ENCODE measurements at regions not wholly inside any gene's neighbourhood (a gene's known extent, or its start where the extent isn't known, plus 50 kb on each side); places are given as distances from the start of the nearest gene placed in this dataset.

GRCh38 chr16:27704252-27704651 is 154.3 kb downstream of the KATNIP start:
- intact Hi-C loops (cut with micrococcal nuclease; ENCODE audit: unreplicated experiment), result no loop called here
- Histone ChIP-seq H3K9me3 (ENCODE audit: insufficient read depth, low read depth) (no peaks in the 10 kb centered on the region), H3K4me2 (no peak overlapping the region), H3K36me3 (ENCODE audit: low read depth) (no peaks in the 10 kb centered on the region), H3K79me2 (ENCODE audit: low read depth) (no peaks in the 10 kb centered on the region), H3F3A (ENCODE audit: insufficient read depth, low read depth) (no peaks in the 10 kb centered on the region), H3K27me3 (ENCODE audit: insufficient read depth, low read depth) (no peaks in the 10 kb centered on the region), H3K9me2 (ENCODE audit: insufficient read depth) (no peaks in the 10 kb centered on the region), H3K27ac (no peak overlapping the region), H2AFZ (no peak overlapping the region), H4K20me1 (ENCODE audit: insufficient read depth) (no peaks in the 10 kb centered on the region), H3K4me3 (no peak overlapping the region), H3K4me1 (replicated peaks; ENCODE audit: insufficient read depth) (no peaks in the 10 kb centered on the region)
- no peak for DNase-seq
- BruUV-seq (replicated peaks), result no TSS peak
- ChIA-PET CTCF (interaction anchor here (0.7 kb wide), 1 partner anchor 92 kb away, joined by 13 read pairs; no protein-coding TSS in a partner anchor), POLR2A (ENCODE audit: unreplicated experiment) (no interaction called here)
- TF ChIP-seq EZH2 (IDR thresholded peaks at IDR 0.05; ENCODE audit: low read depth), result no peak
- no peak for TF ChIP-seq CTCF (conservative IDR thresholded peaks at IDR 0.05)

- H3K9me3 ChIP-seq (ENCODE audit: insufficient read depth, low read depth), result no peaks in the 10 kb centered on the region
- H3K27ac ChIP-seq, result no peak overlapping the region
- ChIA-PET POLR2A (ENCODE audit: unreplicated experiment) (no interaction called here), CTCF (no interaction called here)
- no TSS peak for BruUV-seq (replicated peaks)
- H2AFZ ChIP-seq, result no peak overlapping the region
- H3K9me2 ChIP-seq (ENCODE audit: insufficient read depth), result no peaks in the 10 kb centered on the region
- H3K27me3 ChIP-seq (ENCODE audit: insufficient read depth, low read depth), result no peaks in the 10 kb centered on the region
- no peaks in the 10 kb centered on the region for H3F3A ChIP-seq (ENCODE audit: insufficient read depth, low read depth)
- intact Hi-C loops (cut with micrococcal nuclease; ENCODE audit: unreplicated experiment), result no loop called here
- H3K4me1 ChIP-seq (replicated peaks; ENCODE audit: insufficient read depth), result no peaks in the 10 kb centered on the region
- TF ChIP-seq EZH2 (IDR thresholded peaks at IDR 0.05; ENCODE audit: low read depth) (no peak), CTCF (conservative IDR thresholded peaks at IDR 0.05) (no peak)
- H4K20me1 ChIP-seq (ENCODE audit: insufficient read depth), result no peaks in the 10 kb centered on the region
- H3K4me2 ChIP-seq, result no peak overlapping the region
- no peak overlapping the region for H3K4me3 ChIP-seq
- no peaks in the 10 kb centered on the region for H3K36me3 ChIP-seq (ENCODE audit: low read depth)
- H3K79me2 ChIP-seq (ENCODE audit: low read depth), result no peaks in the 10 kb centered on the region
- no peak for DNase-seq
Observed at GRCh38 chr16:27706156-27706865, 156.4 kb downstream of the KATNIP start.

- no peak overlapping the region for H2AFZ ChIP-seq
- H3K36me3 ChIP-seq (ENCODE audit: low read depth), result no peaks in the 10 kb centered on the region
- no peaks in the 10 kb centered on the region for H3F3A ChIP-seq (ENCODE audit: insufficient read depth, low read depth)
- no peaks in the 10 kb centered on the region for H3K27me3 ChIP-seq (ENCODE audit: insufficient read depth, low read depth)
- H3K9me3 ChIP-seq (ENCODE audit: insufficient read depth, low read depth), result no peaks in the 10 kb centered on the region
- H3K9me2 ChIP-seq (ENCODE audit: insufficient read depth), result no peaks in the 10 kb centered on the region
- TF ChIP-seq EZH2 (IDR thresholded peaks at IDR 0.05; ENCODE audit: low read depth), result no peak
- intact Hi-C loops (cut with micrococcal nuclease; ENCODE audit: unreplicated experiment), result no loop called here
- ChIA-PET CTCF (no interaction called here), POLR2A (ENCODE audit: unreplicated experiment) (no interaction called here)
- no peak overlapping the region for H3K4me2 ChIP-seq
- H3K4me1 ChIP-seq (replicated peaks; ENCODE audit: insufficient read depth), result no peaks in the 10 kb centered on the region
- H3K79me2 ChIP-seq (ENCODE audit: low read depth), result no peaks in the 10 kb centered on the region
- no TSS peak for BruUV-seq (replicated peaks)
- H4K20me1 ChIP-seq (ENCODE audit: insufficient read depth), result no peaks in the 10 kb centered on the region
- DNase-seq, result no peak
- H3K27ac ChIP-seq, result no peak overlapping the region
- no peak overlapping the region for H3K4me3 ChIP-seq
Observed at GRCh38 chr16:27706866-27707685, 157.1 kb downstream of the KATNIP start.

All from PC-9 (cell line).